Cardiac muscle cell (in vitro differentiated cells and primary cell): ENCODE measurements at regions not wholly inside any gene's neighbourhood (a gene's known extent, or its start where the extent isn't known, plus 50 kb on each side); places are given as distances from the start of the nearest gene placed in this dataset.

Source experiments
- DNase-seq, 2 donors: peaks; one replicate each; pipeline versions ENCODE4 v3.0.0 to v3.0.0-alpha.2; 2010 to 2017; ENCODE audit warnings: low read depth in 1 of 2, low spot score in 1 of 2
- H3K27ac ChIP-seq: fragments of 200-600 bp; sonication (generic); 2 replicates; pipeline ENCODE4 v1.5.1; 2016
- H3K27me3 ChIP-seq: fragments of 200-600 bp; sonication (generic); 2 replicates; pipeline ENCODE4 v1.6.0; 2016; ENCODE audit warnings: control low read depth
- H3K36me3 ChIP-seq: fragments of 200-600 bp; sonication (generic); 2 replicates; pipeline ENCODE4 v1.5.1; 2016; ENCODE audit warnings: control low read depth
- H3K4me1 ChIP-seq: fragments of 200-600 bp; sonication (generic); 2 replicates; pipeline ENCODE4 v1.8.1; 2017; ENCODE audit warnings: low read depth, mild to moderate bottlenecking, mixed run types
- H3K4me3 ChIP-seq: fragments of 200-600 bp; sonication (generic); 2 replicates; pipeline ENCODE4 v1.5.1; 2016; ENCODE audit warnings: mild to moderate bottlenecking
- H3K9me3 ChIP-seq: fragments of 200-600 bp; sonication (generic); 2 replicates; pipeline ENCODE4 v1.5.1; 2017; ENCODE audit warnings: low read depth, mild to moderate bottlenecking, control low read depth
- CTCF ChIP-seq: IDR thresholded peaks from 2 replicates; pipeline ENCODE4 v1.5.1; 2012; ENCODE audit warnings: low read depth, mild to moderate bottlenecking, low read length

DNA sequence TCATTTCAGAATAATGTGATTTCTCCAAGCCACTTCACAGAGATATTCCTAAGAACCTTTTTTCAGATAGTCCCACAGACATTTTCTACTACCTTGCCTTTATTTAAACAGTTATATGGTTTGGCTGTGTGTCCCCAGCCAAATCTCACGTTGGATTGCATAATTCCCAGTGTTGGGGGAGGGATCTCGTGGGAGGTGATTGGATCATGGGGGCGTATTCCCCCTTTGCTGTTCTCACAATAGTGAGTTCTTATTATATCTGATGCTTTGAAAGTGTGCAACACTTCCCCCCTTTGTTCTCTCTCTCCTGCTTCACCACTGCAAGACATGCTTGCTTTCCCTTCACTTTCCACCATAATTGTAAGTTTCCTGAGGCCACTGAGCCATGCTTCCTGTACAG lies 93.6 kb upstream of the ZNF678 start:
- Histone ChIP-seq H3K36me3 (no peaks in the 10 kb centered on the region), H3K27me3 (no peaks in the 10 kb centered on the region), H3K4me3 (no peak overlapping the region), H3K4me1 (no peaks in the 10 kb centered on the region), H3K27ac (no peak overlapping the region), H3K9me3 (no peaks in the 10 kb centered on the region)
- DNase-seq, result peak in 1 of 2 donors; percentile 12
- no peak for TF ChIP-seq CTCF

DNA sequence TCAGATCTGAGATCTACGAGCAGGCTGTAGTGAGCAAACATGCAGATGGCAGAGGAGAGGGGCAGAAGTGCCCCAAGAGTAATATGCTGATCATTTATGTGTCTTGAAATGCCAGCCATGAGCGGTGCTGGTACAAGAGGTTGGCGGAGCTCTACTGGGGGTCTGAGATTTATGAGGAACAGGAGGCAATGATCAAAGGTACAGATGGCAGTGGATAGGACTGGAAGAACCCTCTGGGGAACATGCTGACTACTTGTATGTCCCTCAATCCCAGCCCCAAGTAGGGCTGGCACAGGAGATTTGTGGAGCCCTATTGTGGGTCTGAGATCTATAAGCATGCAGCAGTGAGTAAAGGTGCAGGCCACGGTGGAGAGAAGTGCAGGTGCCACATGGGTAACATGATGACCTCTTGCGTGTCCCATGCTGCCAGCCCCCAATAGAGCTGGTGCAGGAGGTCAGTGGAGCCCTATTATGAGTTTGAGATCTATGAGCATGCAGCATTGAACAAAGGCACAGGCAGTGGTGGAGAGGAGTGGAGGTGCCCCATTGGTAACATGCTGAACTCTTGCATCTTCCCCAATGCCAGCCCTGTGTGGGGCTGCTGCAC lies 97.2 kb upstream of the ZNF678 start:
- no peaks in the 10 kb centered on the region for H3K9me3 ChIP-seq
- no peaks in the 10 kb centered on the region for H3K27me3 ChIP-seq
- H3K4me1 ChIP-seq, result no peaks in the 10 kb centered on the region
- DNase-seq, result no peak
- TF ChIP-seq CTCF, result no peak
- H3K27ac ChIP-seq, result no peak overlapping the region
- no peaks in the 10 kb centered on the region for H3K36me3 ChIP-seq
- no peak overlapping the region for H3K4me3 ChIP-seq

- Histone ChIP-seq H3K4me1 (no peaks in the 10 kb centered on the region), H3K27ac (no peak overlapping the region), H3K9me3 (no peaks in the 10 kb centered on the region), H3K4me3 (no peak overlapping the region), H3K36me3 (no peaks in the 10 kb centered on the region), H3K27me3 (no peaks in the 10 kb centered on the region)
- DNase-seq, result no peak
- TF ChIP-seq CTCF, result peak; percentile 3
Measured at GRCh38 chr1:227465256-227465655, 98.1 kb upstream of the ZNF678 start.

DNA sequence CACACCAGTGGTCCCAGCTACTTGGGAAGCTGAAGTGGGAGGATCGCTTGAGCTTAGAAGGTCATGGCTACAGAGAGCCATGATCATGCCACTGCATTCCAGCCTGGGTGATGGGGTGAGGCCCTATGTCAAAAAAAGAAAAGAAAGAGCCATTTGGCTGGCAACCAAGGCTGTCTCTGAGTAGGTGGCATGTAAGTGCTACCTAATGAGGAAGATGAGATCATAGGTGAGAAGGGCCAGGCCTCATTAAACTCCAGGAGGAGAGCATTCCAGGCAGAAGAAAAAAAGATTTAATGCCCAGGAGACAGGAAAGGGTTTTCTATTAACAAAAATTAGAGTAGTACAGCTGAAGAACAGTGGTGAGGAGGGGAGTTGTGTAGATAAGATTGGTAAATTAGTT lies 103.4 kb upstream of the ZNF678 start:
- no peak for TF ChIP-seq CTCF

DNA sequence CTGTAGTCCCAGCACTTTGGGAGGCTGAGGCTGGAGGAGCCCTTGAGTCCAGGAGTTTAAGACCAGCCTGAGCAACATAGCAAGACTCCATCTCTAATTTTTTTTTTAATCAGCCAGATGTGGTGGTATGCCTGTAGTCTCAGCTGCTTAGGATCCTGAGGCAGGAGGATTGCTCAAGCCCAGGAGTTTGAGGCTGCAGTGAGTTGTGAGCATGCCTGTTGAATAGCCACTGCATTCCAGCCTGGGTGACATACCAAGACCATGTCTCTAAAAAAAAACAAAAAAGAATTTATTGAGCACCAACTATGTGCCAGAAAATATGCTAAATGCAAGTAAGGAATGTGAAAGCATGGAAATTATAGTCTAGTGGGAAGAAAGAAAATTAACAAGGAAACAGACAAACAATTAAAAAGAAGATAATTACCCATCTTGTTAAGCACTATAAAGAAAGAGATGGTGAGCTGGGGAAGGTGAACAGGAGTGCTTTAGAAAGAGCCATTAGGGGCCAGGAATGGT lies 104.0 kb upstream of the ZNF678 start:
- no peak for DNase-seq
- peaks cover 6% of the 10 kb centered on the region for H3K27me3 ChIP-seq

More for the DNA sequence above, 103.4 kb upstream of the ZNF678 start:
- Histone ChIP-seq H3K27me3 (peaks cover 2% of the 10 kb centered on the region), H3K4me3 (no peak overlapping the region), H3K4me1 (no peaks in the 10 kb centered on the region), H3K27ac (no peak overlapping the region), H3K9me3 (no peaks in the 10 kb centered on the region), H3K36me3 (no peaks in the 10 kb centered on the region)
- no peak for DNase-seq

More for the DNA sequence above, 104.0 kb upstream of the ZNF678 start:
- H3K9me3 ChIP-seq, result no peaks in the 10 kb centered on the region
- H3K4me1 ChIP-seq, result no peaks in the 10 kb centered on the region
- no peak for TF ChIP-seq CTCF
- no peak overlapping the region for H3K27ac ChIP-seq
- no peaks in the 10 kb centered on the region for H3K36me3 ChIP-seq
- H3K4me3 ChIP-seq, result no peak overlapping the region
